ENCODE measurements at regions not wholly inside any gene's neighbourhood (a gene's known extent, or its start where the extent isn't known, plus 50 kb on each side); places are given as distances from the start of the nearest gene placed in this dataset.

- H3K36me3 ChIP-seq: no peaks in the 10 kb centered on the region
- H3K4me1 Mint-ChIP-seq: no peaks in the 10 kb centered on the region
- no peak for DNase-seq (ENCODE audit: low spot score)
- no peak overlapping the region for H3K4me3 Mint-ChIP-seq
- no peaks in the 10 kb centered on the region for H3K27me3 Mint-ChIP-seq (ENCODE audit: insufficient read depth, low read depth)
- H3K27ac ChIP-seq: no peak overlapping the region
- H3K36me3 Mint-ChIP-seq: no peaks in the 10 kb centered on the region
- H3K9ac ChIP-seq: no peak overlapping the region
- H3K9me3 ChIP-seq (ENCODE audit: low read depth): no peaks in the 10 kb centered on the region
- no peaks in the 10 kb centered on the region for H3K27me3 ChIP-seq
- no peak overlapping the region for H3K4me2 ChIP-seq
- H3K9me3 Mint-ChIP-seq: no peaks in the 10 kb centered on the region
- H3K27ac Mint-ChIP-seq: no peak overlapping the region
- no peak overlapping the region for H2AFZ ChIP-seq (replicated peaks)
- TF ChIP-seq EZH2phosphoT487 (IDR thresholded peaks at IDR 0.05) (no peak), EZH2 (IDR thresholded peaks at IDR 0.05) (no peak), CTCF (IDR thresholded peaks at IDR 0.05) (no peak)
- no peaks in the 10 kb centered on the region for H3F3A ChIP-seq (ENCODE audit: low read depth)
- H4K20me1 ChIP-seq (ENCODE audit: low read depth): no peaks in the 10 kb centered on the region
- no peaks in the 10 kb centered on the region for H3K4me1 ChIP-seq
- no peaks in the 10 kb centered on the region for H3K79me2 ChIP-seq (ENCODE audit: low read depth)
- H3K4me3 ChIP-seq: no peak overlapping the region
Measured at GRCh38 chr9:30925635-30926034, 1458.8 kb upstream of the ACO1 start.

GRCh38 chr9:30928045-30928444 lies 1456.4 kb upstream of the ACO1 start:
- Mint-ChIP-seq H3K9me3 (no peaks in the 10 kb centered on the region), H3K36me3 (no peaks in the 10 kb centered on the region), H3K27ac (no peak overlapping the region), H3K4me1 (no peaks in the 10 kb centered on the region), H3K4me3 (no peak overlapping the region), H3K27me3 (ENCODE audit: insufficient read depth, low read depth) (no peaks in the 10 kb centered on the region)
- H3K9me3 ChIP-seq (ENCODE audit: low read depth): no peaks in the 10 kb centered on the region
- no peaks in the 10 kb centered on the region for H3K79me2 ChIP-seq (ENCODE audit: low read depth)
- TF ChIP-seq EZH2phosphoT487 (IDR thresholded peaks at IDR 0.05) (no peak), EZH2 (IDR thresholded peaks at IDR 0.05) (no peak), CTCF (IDR thresholded peaks at IDR 0.05) (no peak)
- H3K36me3 ChIP-seq: no peaks in the 10 kb centered on the region
- no peak for DNase-seq (ENCODE audit: low spot score)
- no peaks in the 10 kb centered on the region for H3K4me1 ChIP-seq
- no peak overlapping the region for H2AFZ ChIP-seq (replicated peaks)
- H3K4me2 ChIP-seq: no peak overlapping the region
- no peak overlapping the region for H3K9ac ChIP-seq
- no peaks in the 10 kb centered on the region for H3K27me3 ChIP-seq
- no peak overlapping the region for H3K27ac ChIP-seq
- H3K4me3 ChIP-seq: no peak overlapping the region
- H4K20me1 ChIP-seq (ENCODE audit: low read depth): no peaks in the 10 kb centered on the region
- H3F3A ChIP-seq (ENCODE audit: low read depth): no peaks in the 10 kb centered on the region

- H3K4me1 Mint-ChIP-seq: no peaks in the 10 kb centered on the region
- Histone ChIP-seq H3K27ac (no peak overlapping the region), H2AFZ (replicated peaks) (no peak overlapping the region), H3K4me2 (no peak overlapping the region), H3K79me2 (ENCODE audit: low read depth) (no peaks in the 10 kb centered on the region), H3K36me3 (no peaks in the 10 kb centered on the region), H3K9me3 (ENCODE audit: low read depth) (no peaks in the 10 kb centered on the region), H4K20me1 (ENCODE audit: low read depth) (no peaks in the 10 kb centered on the region), H3K27me3 (no peaks in the 10 kb centered on the region), H3K4me3 (no peak overlapping the region), H3K4me1 (no peaks in the 10 kb centered on the region), H3K9ac (no peak overlapping the region), H3F3A (ENCODE audit: low read depth) (no peaks in the 10 kb centered on the region)
- DNase-seq (ENCODE audit: low spot score): no peak
- no peak overlapping the region for H3K4me3 Mint-ChIP-seq
- TF ChIP-seq CTCF (IDR thresholded peaks at IDR 0.05) (no peak), EZH2 (IDR thresholded peaks at IDR 0.05) (no peak), EZH2phosphoT487 (IDR thresholded peaks at IDR 0.05) (no peak)
- no peak overlapping the region for H3K27ac Mint-ChIP-seq
- H3K36me3 Mint-ChIP-seq: no peaks in the 10 kb centered on the region
- no peaks in the 10 kb centered on the region for H3K9me3 Mint-ChIP-seq
- H3K27me3 Mint-ChIP-seq (ENCODE audit: insufficient read depth, low read depth): no peaks in the 10 kb centered on the region
Measured at GRCh38 chr9:30932226-30932625, 1452.2 kb upstream of the ACO1 start.

- H3K27me3 Mint-ChIP-seq (ENCODE audit: insufficient read depth, low read depth): no peaks in the 10 kb centered on the region
- TF ChIP-seq CTCF (IDR thresholded peaks at IDR 0.05) (no peak), EZH2 (IDR thresholded peaks at IDR 0.05) (no peak), EZH2phosphoT487 (IDR thresholded peaks at IDR 0.05) (no peak)
Measured at GRCh38 chr9:30935730-30936129, 1448.7 kb upstream of the ACO1 start.

More at GRCh38 chr9:30935730-30936129, 1448.7 kb upstream of the ACO1 start:
- Histone ChIP-seq H3K79me2 (ENCODE audit: low read depth) (no peaks in the 10 kb centered on the region), H3K36me3 (no peaks in the 10 kb centered on the region), H3K4me2 (no peak overlapping the region), H3K9me3 (ENCODE audit: low read depth) (no peaks in the 10 kb centered on the region), H3K9ac (no peak overlapping the region), H3F3A (ENCODE audit: low read depth) (no peaks in the 10 kb centered on the region), H4K20me1 (ENCODE audit: low read depth) (no peaks in the 10 kb centered on the region), H3K4me1 (no peaks in the 10 kb centered on the region), H2AFZ (replicated peaks) (no peak overlapping the region), H3K27me3 (no peaks in the 10 kb centered on the region), H3K4me3 (no peak overlapping the region), H3K27ac (no peak overlapping the region)
- H3K9me3 Mint-ChIP-seq: no peaks in the 10 kb centered on the region
- no peaks in the 10 kb centered on the region for H3K36me3 Mint-ChIP-seq
- DNase-seq (ENCODE audit: low spot score): no peak
- H3K27ac Mint-ChIP-seq: no peak overlapping the region
- H3K4me3 Mint-ChIP-seq: no peak overlapping the region
- no peaks in the 10 kb centered on the region for H3K4me1 Mint-ChIP-seq

Data from neural progenitor cell (in vitro differentiated cells).